T-cell (primary cell): ENCODE measurements at regions not wholly inside any gene's neighbourhood (a gene's known extent, or its start where the extent isn't known, plus 50 kb on each side); places are given as distances from the start of the nearest gene placed in this dataset.

Experiments
- ATAC-seq, 4 experiments: fragments of 200-7000 bp in 3 of 4; fragments of 150-1000 bp in 1 of 4; cut with Tn5 transposase; replicated peaks in 1 of 4; 1 replicate in 3 of 4; 2 replicates in 1 of 4; pipeline ENCODE4 v1.10.0; 2021; ENCODE audit warnings: moderate library complexity in 3 of 4, mild to moderate bottlenecking in 2 of 4, moderate number of reproducible peaks in 1 of 4
- CTCF ChIA-PET, 2 donors: fragments of 300-600 bp; sonication (Branson Sonifier 250); formaldehyde crosslinking; loops; one replicate each; lab custom pipeline; 2022; ENCODE audit warnings: antibody characterized with exemption in 2 of 2; lab: Charles Lee
- POLR2A ChIA-PET, 2 donors: fragments of 300-600 bp; sonication (Branson Sonifier 250); formaldehyde crosslinking; loops; one replicate each; lab custom pipeline; 2022; ENCODE audit warnings: antibody characterized with exemption in 2 of 2; lab: Charles Lee
- DNase-seq, 35 experiments: peaks; one replicate each; pipeline versions ENCODE4 v3.0.0 to v3.0.0-alpha.2; 2013 to 2023
- H3K27ac ChIP-seq: one replicate; pipeline ENCODE4 v1.5.1; 2013; ENCODE audit warnings: low read length
- H3K27me3 ChIP-seq, 2 experiments: replicated peaks in 1 of 2; 1 replicate in 1 of 2; 2 replicates in 1 of 2; pipeline versions ENCODE4 v1.6.1 to v1.7.0; 2013; ENCODE audit warnings: low read length in 1 of 2, mixed read lengths in 1 of 2; ENCODE audit not compliant: control insufficient read depth in 2 of 2, insufficient read depth in 2 of 2; ENCODE audit errors: extremely low read depth in 1 of 2
- H3K36me3 ChIP-seq, 2 donors: 1 replicate in 1 of 2; 2 replicates in 1 of 2; pipeline versions ENCODE4 v1.6.1 to v1.7.0; 2013; ENCODE audit warnings: low read length in 1 of 2; ENCODE audit not compliant: control insufficient read depth in 2 of 2, insufficient read depth in 1 of 2; ENCODE audit errors: extremely low read depth in 1 of 2
- H3K4me1 ChIP-seq, 2 experiments: 1 replicate in 1 of 2; 2 replicates in 1 of 2; pipeline versions ENCODE4 v1.6.1 to v1.7.0; 2013; ENCODE audit warnings: low read length in 2 of 2, mixed read lengths in 1 of 2; ENCODE audit not compliant: insufficient read depth in 2 of 2, control insufficient read depth in 1 of 2; ENCODE audit errors: extremely low read depth in 1 of 2
- H3K4me3 ChIP-seq, 2 donors: 1 replicate in 1 of 2; 2 replicates in 1 of 2; pipeline versions ENCODE4 v1.5.1 to v1.7.0; 2013; ENCODE audit warnings: mild to moderate bottlenecking in 2 of 2, low read length in 1 of 2, moderate library complexity in 1 of 2; ENCODE audit not compliant: control insufficient read depth in 1 of 2; ENCODE audit errors: extremely low read depth in 1 of 2
- H3K9me3 ChIP-seq: 2 replicates; pipeline ENCODE4 v1.7.0; 2013
- H3K27ac Mint-ChIP-seq, 2 donors: one replicate each; pipeline ENCODE4 v1.8.0; 2020 to 2021; ENCODE audit warnings: mild to moderate bottlenecking in 2 of 2, mixed read lengths in 2 of 2
- H3K27me3 Mint-ChIP-seq, 2 donors: one replicate each; pipeline ENCODE4 v1.8.0; 2021 to 2022; ENCODE audit warnings: mixed read lengths in 2 of 2
- H3K36me3 Mint-ChIP-seq: one replicate; pipeline ENCODE4 v1.8.0; 2021; ENCODE audit warnings: mixed read lengths
- H3K4me1 Mint-ChIP-seq, 3 donors: one replicate each; pipeline ENCODE4 v1.8.0; 2020 to 2022; ENCODE audit warnings: mixed read lengths in 3 of 3, mild to moderate bottlenecking in 1 of 3
- H3K4me3 Mint-ChIP-seq, 3 donors: one replicate each; pipeline ENCODE4 v1.8.0; 2020 to 2022; ENCODE audit warnings: mild to moderate bottlenecking in 3 of 3, mixed read lengths in 3 of 3, moderate library complexity in 3 of 3
- H3K9me3 Mint-ChIP-seq, 3 donors: one replicate each; pipeline ENCODE4 v1.8.0; 2020 to 2022; ENCODE audit warnings: mixed read lengths in 3 of 3
- WGBS: methylation state at CpG from one replicate; pipeline ENCODE4 v1.1.5; 2013; ENCODE audit warnings: missing lambda C conversion rate; ENCODE audit not compliant: insufficient coverage; 5-methylcytosine and 5-hydroxymethylcytosine counted together

GRCh38 chr16:86327321-86327720, 183.0 kb upstream of the FOXF1 start:
- no peak for ATAC-seq
- DNase-seq: no peak
- 69% methylated on average over 10 of the region's 10 CpGs for WGBS
- Mint-ChIP-seq H3K27ac (no peak overlapping the region), H3K27me3 (peaks cover 5 to 29% of the 10 kb centered on the region in 2 donors), H3K4me3 (no peak overlapping the region), H3K9me3 (peaks cover 0 to 3% (median 0%) of the 10 kb centered on the region in 3 donors), H3K4me1 (no peaks in the 10 kb centered on the region), H3K36me3 (no peaks in the 10 kb centered on the region)
- H3K27ac ChIP-seq: no peak overlapping the region
- H3K36me3 ChIP-seq: no peaks in the 10 kb centered on the region
- CTCF ChIA-PET: no interaction called here
- H3K4me3 ChIP-seq: no peak overlapping the region
- H3K4me1 ChIP-seq: no peaks in the 10 kb centered on the region
- peaks cover 4 to 32% of the 10 kb centered on the region in 2 experiments for H3K27me3 ChIP-seq
- no peaks in the 10 kb centered on the region for H3K9me3 ChIP-seq
- POLR2A ChIA-PET: no interaction called here

- H3K9me3 ChIP-seq: no peaks in the 10 kb centered on the region
- H3K36me3 ChIP-seq: no peaks in the 10 kb centered on the region
- POLR2A ChIA-PET: no interaction called here
- DNase-seq (no peak), ATAC-seq (no peak)
- H3K4me3 ChIP-seq: no peak overlapping the region
- peaks cover 4 to 27% of the 10 kb centered on the region in 2 experiments for H3K27me3 ChIP-seq
- H3K27me3 Mint-ChIP-seq: peaks cover 9 to 36% of the 10 kb centered on the region in 2 donors
- H3K4me1 ChIP-seq: no peaks in the 10 kb centered on the region
- H3K36me3 Mint-ChIP-seq: no peaks in the 10 kb centered on the region
- no peak overlapping the region for H3K27ac Mint-ChIP-seq
- CTCF ChIA-PET: no interaction called here
- 16% methylated on average over 6 of the region's 14 CpGs for WGBS
- no peak overlapping the region for H3K4me3 Mint-ChIP-seq
- no peaks in the 10 kb centered on the region for H3K4me1 Mint-ChIP-seq
- no peak overlapping the region for H3K27ac ChIP-seq
- H3K9me3 Mint-ChIP-seq: no peaks in the 10 kb centered on the region
Measured at GRCh38 chr16:86330906-86331305, 179.4 kb upstream of the FOXF1 start.

- peaks cover 4 to 26% of the 10 kb centered on the region in 2 experiments for H3K27me3 ChIP-seq
- no peak overlapping the region for H3K4me3 Mint-ChIP-seq
- H3K27ac ChIP-seq: no peak overlapping the region
- ATAC-seq (no peak), DNase-seq (no peak)
- H3K27me3 Mint-ChIP-seq: peaks cover 14 to 32% of the 10 kb centered on the region in 2 donors
- no peaks in the 10 kb centered on the region for H3K9me3 ChIP-seq
- H3K36me3 Mint-ChIP-seq: no peaks in the 10 kb centered on the region
- no peaks in the 10 kb centered on the region for H3K4me1 ChIP-seq
- H3K27ac Mint-ChIP-seq: no peak overlapping the region
- H3K4me1 Mint-ChIP-seq: no peaks in the 10 kb centered on the region
- WGBS: 36% methylated on average over 2 of the region's 7 CpGs
- ChIA-PET CTCF (no interaction called here), POLR2A (no interaction called here)
- H3K36me3 ChIP-seq: no peaks in the 10 kb centered on the region
- no peak overlapping the region for H3K4me3 ChIP-seq
- H3K9me3 Mint-ChIP-seq: no peaks in the 10 kb centered on the region
Measured at GRCh38 chr16:86334079-86334635, 176.2 kb upstream of the FOXF1 start.

GRCh38 chr16:86335266-86336172, 174.8 kb upstream of the FOXF1 start:
- H3K27ac Mint-ChIP-seq: no peak overlapping the region
- Histone ChIP-seq H3K27me3 (peaks cover 4 to 33% of the 10 kb centered on the region in 2 experiments), H3K9me3 (no peaks in the 10 kb centered on the region), H3K4me1 (no peaks in the 10 kb centered on the region), H3K36me3 (no peaks in the 10 kb centered on the region), H3K4me3 (no peak overlapping the region), H3K27ac (no peak overlapping the region)
- no peaks in the 10 kb centered on the region for H3K4me1 Mint-ChIP-seq
- no peak overlapping the region for H3K4me3 Mint-ChIP-seq
- H3K27me3 Mint-ChIP-seq: peaks cover 18 to 36% of the 10 kb centered on the region in 2 donors
- H3K36me3 Mint-ChIP-seq: no peaks in the 10 kb centered on the region
- no peak for ATAC-seq
- no peaks in the 10 kb centered on the region for H3K9me3 Mint-ChIP-seq
- WGBS: 54% methylated on average over 14 of the region's 24 CpGs
- ChIA-PET CTCF (no interaction called here), POLR2A (no interaction called here)
- no peak for DNase-seq

- H3K4me3 ChIP-seq: no peak overlapping the region
- no peaks in the 10 kb centered on the region for H3K4me1 ChIP-seq
- peaks cover 3 to 34% of the 10 kb centered on the region in 2 experiments for H3K27me3 ChIP-seq
- ATAC-seq (no peak), DNase-seq (no peak)
- H3K4me3 Mint-ChIP-seq: no peak overlapping the region
- POLR2A ChIA-PET: no interaction called here
- no peak overlapping the region for H3K27ac Mint-ChIP-seq
- 77% methylated on average over 12 of the region's 18 CpGs for WGBS
- H3K27ac ChIP-seq: no peak overlapping the region
- H3K9me3 ChIP-seq: no peaks in the 10 kb centered on the region
- no peaks in the 10 kb centered on the region for H3K4me1 Mint-ChIP-seq
- H3K9me3 Mint-ChIP-seq: no peaks in the 10 kb centered on the region
- no peaks in the 10 kb centered on the region for H3K36me3 ChIP-seq
- H3K36me3 Mint-ChIP-seq: no peaks in the 10 kb centered on the region
- peaks cover 30 to 38% of the 10 kb centered on the region in 2 donors for H3K27me3 Mint-ChIP-seq
- CTCF ChIA-PET: no interaction called here
Measured at GRCh38 chr16:86337138-86337537, 173.2 kb upstream of the FOXF1 start.

- Mint-ChIP-seq H3K27ac (no peak overlapping the region), H3K36me3 (no peaks in the 10 kb centered on the region), H3K4me3 (no peak overlapping the region), H3K4me1 (no peaks in the 10 kb centered on the region), H3K27me3 (peaks cover 37 to 44% of the 10 kb centered on the region in 2 donors), H3K9me3 (no peaks in the 10 kb centered on the region)
- Histone ChIP-seq H3K27me3 (peaks cover 3 to 32% of the 10 kb centered on the region in 2 experiments), H3K4me1 (no peaks in the 10 kb centered on the region), H3K4me3 (no peak overlapping the region), H3K9me3 (no peaks in the 10 kb centered on the region), H3K36me3 (no peaks in the 10 kb centered on the region), H3K27ac (no peak overlapping the region)
- POLR2A ChIA-PET: no interaction called here
- CTCF ChIA-PET: no interaction called here
- ATAC-seq: no peak
- no peak for DNase-seq
- WGBS: 89% methylated on average over 16 of the region's 17 CpGs
Measured at GRCh38 chr16:86337581-86338402, 172.5 kb upstream of the FOXF1 start.
